HCT116 (cell line): ENCODE measurements at regions not wholly inside any gene's neighbourhood (a gene's known extent, or its start where the extent isn't known, plus 50 kb on each side); places are given as distances from the start of the nearest gene placed in this dataset.

Experiments
- ATAC-seq: fragments of 200-7000 bp; cut with Tn5 transposase; 2 replicates; pipeline ENCODE4 v1.9.1; 2020; ENCODE audit warnings: mild to moderate bottlenecking, moderate library complexity
- BruUV-seq: library from RNA; stranded (reverse); fragments of 400-500 nt; replicated peaks from 2 replicates; lab custom pipeline; 2021; lab: Mats Ljungman, UMichigan
- CTCF ChIA-PET: fragments of 300-600 bp; sonication (Branson Sonifier 250); formaldehyde crosslinking; loops from one replicate; lab custom pipeline; 2021; ENCODE audit warnings: antibody characterized with exemption; lab: Charles Lee
- POLR2A ChIA-PET: fragments of 300-600, 350-600 bp; sonication (Branson Sonifier 250); formaldehyde crosslinking; loops from one replicate; lab custom pipeline; 2021; ENCODE audit warnings: antibody characterized with exemption; lab: Charles Lee
- RAD21 ChIA-PET, 2 experiments: fragments of 300-600 bp; sonication (Branson Sonifier 250); formaldehyde crosslinking; loops; one replicate each; lab custom pipeline; 2023; ENCODE audit warnings: low total read pairs in 2 of 2; ENCODE audit not compliant: uncharacterized antibody in 2 of 2, unreplicated experiment in 2 of 2, low non-redundant PET in 1 of 2; lab: Charles Lee
- DNase-seq: peaks from one replicate; pipeline ENCODE4 v3.0.0-alpha.2; 2010; ENCODE audit warnings: low read depth, low spot score
- H2AFZ ChIP-seq: fragments of 200-600 bp; shearing (Covaris generic), sonication (generic); 2 replicates; pipeline ENCODE4 v1.6.1; 2017; ENCODE audit warnings: low read depth, mixed run types, mixed read lengths, antibody characterized with exemption, low read length; ENCODE audit not compliant: poor library complexity, severe bottlenecking
- H3K27ac ChIP-seq: 2 replicates; pipeline ENCODE4 v1.5.1; 2012; ENCODE audit warnings: low read depth, low read length
- H3K27me3 ChIP-seq: fragments of 200-600 bp; sonication (generic); 2 replicates; pipeline ENCODE4 v1.6.1; 2016; ENCODE audit warnings: mixed run types, low read length, mixed read lengths; ENCODE audit not compliant: insufficient read depth
- H3K36me3 ChIP-seq, 2 experiments: fragments of 200-500 bp in 1 of 2; fragments of 200-600 bp in 1 of 2; sonication (Bioruptor generic) in 1 of 2; sonication (generic) in 1 of 2; 2 replicates each; pipeline versions ENCODE4 v1.5.1 to v1.6.1; 2014 to 2016; ENCODE audit warnings: low read length in 2 of 2, inconsistent platforms in 1 of 2, mixed read lengths in 1 of 2, mixed run types in 1 of 2; ENCODE audit not compliant: insufficient read depth in 2 of 2, control insufficient read depth in 1 of 2
- H3K4me1 ChIP-seq, 2 experiments: fragments of 200-600 bp in 1 of 2; sonication (generic) in 1 of 2; 2 replicates each; pipeline versions ENCODE4 v1.5.1 to v1.6.1; 2012 to 2017; ENCODE audit warnings: low read length in 2 of 2, inconsistent platforms in 1 of 2, mild to moderate bottlenecking in 1 of 2, mixed read lengths in 1 of 2, mixed run types in 1 of 2, moderate library complexity in 1 of 2; ENCODE audit not compliant: insufficient read depth in 2 of 2, control insufficient read depth in 1 of 2
- H3K4me2 ChIP-seq: fragments of 200-600 bp; sonication (generic); 2 replicates; pipeline ENCODE4 v1.6.1; 2017; ENCODE audit warnings: mixed run types, low read length, mixed read lengths
- H3K4me3 ChIP-seq, 2 experiments: fragments of 200-600 bp in 1 of 2; sonication (generic) in 1 of 2; replicated peaks in 1 of 2; 2 replicates each; pipeline ENCODE4 v1.5.1; 2011 to 2016; ENCODE audit warnings: low read length in 2 of 2, control low read depth in 1 of 2, low read depth in 1 of 2, mild to moderate bottlenecking in 1 of 2, mixed read lengths in 1 of 2, mixed run types in 1 of 2
- H3K79me2 ChIP-seq: fragments of 200-600 bp; sonication (generic); 2 replicates; pipeline ENCODE4 v1.6.1; 2017; ENCODE audit warnings: mild to moderate bottlenecking, mixed run types, low read length, moderate library complexity, mixed read lengths; ENCODE audit not compliant: insufficient read depth
- H3K9ac ChIP-seq: fragments of 200-600 bp; sonication (generic); 2 replicates; pipeline ENCODE4 v1.6.1; 2016; ENCODE audit warnings: low read length, mixed read lengths
- H3K9me2 ChIP-seq: fragments of 200-600 bp; sonication (generic), shearing (Covaris generic); 2 replicates; pipeline ENCODE4 v1.6.1; 2017; ENCODE audit warnings: mixed run types, mild to moderate bottlenecking, moderate library complexity; ENCODE audit not compliant: insufficient read depth
- H3K9me3 ChIP-seq, 2 experiments: fragments of 200-500 bp in 1 of 2; fragments of 200-600 bp in 1 of 2; sonication (Bioruptor generic) in 1 of 2; sonication (generic) in 1 of 2; 2 replicates each; pipeline ENCODE4 v1.6.1; 2014 to 2017; ENCODE audit warnings: low read length in 2 of 2, mixed read lengths in 2 of 2, inconsistent platforms in 1 of 2, low read depth in 1 of 2, mild to moderate bottlenecking in 1 of 2, mixed run types in 1 of 2, moderate library complexity in 1 of 2; ENCODE audit not compliant: control insufficient read depth in 1 of 2, insufficient read depth in 1 of 2
- H4K20me1 ChIP-seq: fragments of 200-600 bp; sonication (generic), shearing (Covaris generic); 2 replicates; pipeline ENCODE4 v1.6.1; 2017; ENCODE audit warnings: mixed run types, mild to moderate bottlenecking, moderate library complexity; ENCODE audit not compliant: insufficient read depth
- CEBPB ChIP-seq: IDR thresholded peaks from 2 replicates; pipeline ENCODE4 v1.6.1; 2012; ENCODE audit warnings: low read depth
- ELF1 ChIP-seq: IDR thresholded peaks from 2 replicates; pipeline ENCODE4 v1.6.1; 2012; ENCODE audit warnings: low read depth, borderline replicate concordance
- FOSL1 ChIP-seq: IDR thresholded peaks from 2 replicates; pipeline ENCODE4 v1.6.1; 2012; ENCODE audit warnings: low read depth
- JUND ChIP-seq: IDR thresholded peaks from 2 replicates; pipeline ENCODE4 v1.6.1; 2012
- POLR2AphosphoS5 ChIP-seq: IDR thresholded peaks from 2 replicates; pipeline ENCODE4 v1.6.1; 2011; ENCODE audit warnings: mild to moderate bottlenecking, low read depth, low read length, moderate library complexity
- ZFX ChIP-seq: fragments of 450-650 bp; IDR thresholded peaks from 2 replicates; pipeline ENCODE4 v1.6.1; 2017
- intact Hi-C: fragments of 100-400 bp; cut with micrococcal nuclease; formaldehyde crosslinking; loops from 2 replicates; pipeline ENCODE4 v1.10.0; 2022
- TF ChIP-seq, protein P1 (sequence below): IDR thresholded peaks from 2 replicates; pipeline ENCODE4 v1.6.1; 2012
- TF ChIP-seq, protein P2 (sequence below): IDR thresholded peaks from 2 replicates; pipeline ENCODE4 v1.6.1; 2012; ENCODE audit warnings: low read depth
- TF ChIP-seq, protein P3 (sequence below): IDR thresholded peaks from 2 replicates; pipeline ENCODE4 v1.6.1; 2012
- TF ChIP-seq, protein P4 (sequence below): IDR thresholded peaks from 2 replicates; pipeline ENCODE4 v1.6.1; 2011; ENCODE audit warnings: mild to moderate bottlenecking, low read length, moderate library complexity; ENCODE audit not compliant: insufficient replicate concordance; ENCODE audit errors: extremely low read depth

DNA sequence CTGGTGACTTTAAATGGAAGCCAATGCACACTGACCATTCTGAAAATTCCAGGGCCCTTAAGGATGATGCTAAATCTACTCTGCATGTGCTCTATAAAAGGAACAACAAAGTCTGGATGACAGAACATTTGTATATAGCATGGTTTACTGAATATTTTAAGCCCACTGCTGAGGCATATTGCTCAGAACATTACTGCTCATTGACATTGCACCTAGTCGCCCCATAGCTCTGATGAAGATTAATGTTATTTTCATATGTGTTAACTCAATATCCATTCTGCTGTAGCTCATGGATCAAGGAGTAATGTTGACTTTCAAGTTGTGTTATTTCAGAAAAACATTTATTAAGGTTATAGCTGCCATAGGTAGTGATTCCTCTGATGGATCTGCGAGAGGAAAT lies 827.5 kb upstream of the CHAC2 start:
- no TSS peak for BruUV-seq
- H3K4me3 ChIP-seq = no peak overlapping the region
- ChIA-PET RAD21 (no interaction called here), CTCF (no interaction called here), POLR2A (no interaction called here)
- no peak overlapping the region for H3K4me2 ChIP-seq
- no peaks in the 10 kb centered on the region for H3K27me3 ChIP-seq
- ATAC-seq = no peak
- no peak overlapping the region for H3K27ac ChIP-seq
- TF ChIP-seq ZFX = no peak
- H3K4me1 ChIP-seq = peaks cover 6 to 11% of the 10 kb centered on the region in 2 experiments
- no peaks in the 10 kb centered on the region for H3K9me2 ChIP-seq
- H3K79me2 ChIP-seq = no peaks in the 10 kb centered on the region
- DNase-seq = no peak
- H4K20me1 ChIP-seq = no peaks in the 10 kb centered on the region
- intact Hi-C loops = no loop called here
- H3K9me3 ChIP-seq = no peaks in the 10 kb centered on the region
- no peak overlapping the region for H2AFZ ChIP-seq
- H3K9ac ChIP-seq = no peak overlapping the region
- H3K36me3 ChIP-seq = no peaks in the 10 kb centered on the region

DNA sequence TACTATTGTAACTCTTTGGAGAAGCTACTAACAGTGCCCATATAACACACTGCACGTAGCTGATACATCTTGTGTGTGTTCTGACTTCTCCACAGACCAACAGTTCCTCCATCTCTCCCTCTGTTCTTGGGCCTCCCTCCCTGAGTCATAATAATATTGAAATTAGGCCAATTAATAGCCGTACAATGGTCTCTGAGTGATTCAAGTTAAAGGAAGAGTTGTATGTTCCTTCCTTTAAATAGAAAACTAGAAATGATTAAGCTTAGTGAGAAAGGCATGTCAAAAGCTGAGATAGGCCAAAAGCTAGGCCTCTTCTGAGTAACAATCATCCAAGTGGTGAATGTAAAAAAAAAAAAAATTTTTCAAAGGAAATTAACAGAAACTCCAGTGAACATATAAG lies 828.4 kb upstream of the CHAC2 start:
- H3K27ac ChIP-seq = no peak overlapping the region
- ChIA-PET RAD21 (no interaction called here), CTCF (no interaction called here), POLR2A (no interaction called here)
- no peak overlapping the region for H3K9ac ChIP-seq
- no TSS peak for BruUV-seq
- H3K9me3 ChIP-seq = no peaks in the 10 kb centered on the region
- ATAC-seq (no peak), DNase-seq (no peak)
- H3K27me3 ChIP-seq = no peaks in the 10 kb centered on the region
- no peak overlapping the region for H2AFZ ChIP-seq
- no peaks in the 10 kb centered on the region for H4K20me1 ChIP-seq
- no peak overlapping the region for H3K4me2 ChIP-seq
- no peaks in the 10 kb centered on the region for H3K79me2 ChIP-seq
- H3K4me1 ChIP-seq = peaks cover 10 to 20% of the 10 kb centered on the region in 2 experiments
- no peaks in the 10 kb centered on the region for H3K36me3 ChIP-seq
- H3K4me3 ChIP-seq = no peak overlapping the region
- intact Hi-C loops = no loop called here
- TF ChIP-seq POLR2AphosphoS5 (no peak), CEBPB (no peak), FOSL1 (no peak), JUND (no peak), ELF1 (no peak), ZFX (no peak)
- TF ChIP-seq, protein P1, sequence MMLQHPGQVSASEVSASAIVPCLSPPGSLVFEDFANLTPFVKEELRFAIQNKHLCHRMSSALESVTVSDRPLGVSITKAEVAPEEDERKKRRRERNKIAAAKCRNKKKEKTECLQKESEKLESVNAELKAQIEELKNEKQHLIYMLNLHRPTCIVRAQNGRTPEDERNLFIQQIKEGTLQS = no peak
- TF ChIP-seq, protein P2, sequence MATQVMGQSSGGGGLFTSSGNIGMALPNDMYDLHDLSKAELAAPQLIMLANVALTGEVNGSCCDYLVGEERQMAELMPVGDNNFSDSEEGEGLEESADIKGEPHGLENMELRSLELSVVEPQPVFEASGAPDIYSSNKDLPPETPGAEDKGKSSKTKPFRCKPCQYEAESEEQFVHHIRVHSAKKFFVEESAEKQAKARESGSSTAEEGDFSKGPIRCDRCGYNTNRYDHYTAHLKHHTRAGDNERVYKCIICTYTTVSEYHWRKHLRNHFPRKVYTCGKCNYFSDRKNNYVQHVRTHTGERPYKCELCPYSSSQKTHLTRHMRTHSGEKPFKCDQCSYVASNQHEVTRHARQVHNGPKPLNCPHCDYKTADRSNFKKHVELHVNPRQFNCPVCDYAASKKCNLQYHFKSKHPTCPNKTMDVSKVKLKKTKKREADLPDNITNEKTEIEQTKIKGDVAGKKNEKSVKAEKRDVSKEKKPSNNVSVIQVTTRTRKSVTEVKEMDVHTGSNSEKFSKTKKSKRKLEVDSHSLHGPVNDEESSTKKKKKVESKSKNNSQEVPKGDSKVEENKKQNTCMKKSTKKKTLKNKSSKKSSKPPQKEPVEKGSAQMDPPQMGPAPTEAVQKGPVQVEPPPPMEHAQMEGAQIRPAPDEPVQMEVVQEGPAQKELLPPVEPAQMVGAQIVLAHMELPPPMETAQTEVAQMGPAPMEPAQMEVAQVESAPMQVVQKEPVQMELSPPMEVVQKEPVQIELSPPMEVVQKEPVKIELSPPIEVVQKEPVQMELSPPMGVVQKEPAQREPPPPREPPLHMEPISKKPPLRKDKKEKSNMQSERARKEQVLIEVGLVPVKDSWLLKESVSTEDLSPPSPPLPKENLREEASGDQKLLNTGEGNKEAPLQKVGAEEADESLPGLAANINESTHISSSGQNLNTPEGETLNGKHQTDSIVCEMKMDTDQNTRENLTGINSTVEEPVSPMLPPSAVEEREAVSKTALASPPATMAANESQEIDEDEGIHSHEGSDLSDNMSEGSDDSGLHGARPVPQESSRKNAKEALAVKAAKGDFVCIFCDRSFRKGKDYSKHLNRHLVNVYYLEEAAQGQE = no peak
- TF ChIP-seq, protein P3, sequence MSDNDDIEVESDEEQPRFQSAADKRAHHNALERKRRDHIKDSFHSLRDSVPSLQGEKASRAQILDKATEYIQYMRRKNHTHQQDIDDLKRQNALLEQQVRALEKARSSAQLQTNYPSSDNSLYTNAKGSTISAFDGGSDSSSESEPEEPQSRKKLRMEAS = no peak
- TF ChIP-seq, protein P4, sequence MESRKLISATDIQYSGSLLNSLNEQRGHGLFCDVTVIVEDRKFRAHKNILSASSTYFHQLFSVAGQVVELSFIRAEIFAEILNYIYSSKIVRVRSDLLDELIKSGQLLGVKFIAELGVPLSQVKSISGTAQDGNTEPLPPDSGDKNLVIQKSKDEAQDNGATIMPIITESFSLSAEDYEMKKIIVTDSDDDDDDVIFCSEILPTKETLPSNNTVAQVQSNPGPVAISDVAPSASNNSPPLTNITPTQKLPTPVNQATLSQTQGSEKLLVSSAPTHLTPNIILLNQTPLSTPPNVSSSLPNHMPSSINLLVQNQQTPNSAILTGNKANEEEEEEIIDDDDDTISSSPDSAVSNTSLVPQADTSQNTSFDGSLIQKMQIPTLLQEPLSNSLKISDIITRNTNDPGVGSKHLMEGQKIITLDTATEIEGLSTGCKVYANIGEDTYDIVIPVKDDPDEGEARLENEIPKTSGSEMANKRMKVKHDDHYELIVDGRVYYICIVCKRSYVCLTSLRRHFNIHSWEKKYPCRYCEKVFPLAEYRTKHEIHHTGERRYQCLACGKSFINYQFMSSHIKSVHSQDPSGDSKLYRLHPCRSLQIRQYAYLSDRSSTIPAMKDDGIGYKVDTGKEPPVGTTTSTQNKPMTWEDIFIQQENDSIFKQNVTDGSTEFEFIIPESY = no peak
- no peaks in the 10 kb centered on the region for H3K9me2 ChIP-seq
